Embryonic facial prominence (tissue), 1 donor: ENCODE measurements at regions not wholly inside any gene's neighbourhood (a gene's known extent, or its start where the extent isn't known, plus 50 kb on each side); places are given as distances from the start of the nearest gene placed in this dataset.

Experiments used
- DNase-seq: peaks from one replicate; pipeline ENCODE4 v3.0.0-alpha.2; 2016; ENCODE audit errors: extremely low spot score

- no peak for DNase-seq
These were observed 305.3 kb downstream of the PTPRU start for GRCh38 chr1:29541631-29542030.

- no peak for DNase-seq
These were observed 304.6 kb downstream of the PTPRU start for GRCh38 chr1:29540801-29541357.

GRCh38 chr1:29539971-29540370 is 303.6 kb downstream of the PTPRU start:
- DNase-seq = no peak

GRCh38 chr1:29538586-29538985 is 302.3 kb downstream of the PTPRU start:
- DNase-seq = no peak

- DNase-seq = no peak
These were observed 296.4 kb downstream of the PTPRU start for GRCh38 chr1:29532751-29533150.

- DNase-seq = no peak
These were observed 296.0 kb downstream of the PTPRU start for GRCh38 chr1:29532285-29532684.

- DNase-seq = no peak
These were observed 295.3 kb downstream of the PTPRU start for GRCh38 chr1:29531596-29531995.

- no peak for DNase-seq
These were observed 293.5 kb downstream of the PTPRU start for GRCh38 chr1:29529677-29530278.

- DNase-seq = no peak
These were observed 291.1 kb downstream of the PTPRU start for GRCh38 chr1:29527314-29528004.

- no peak for DNase-seq
These were observed 289.6 kb downstream of the PTPRU start for GRCh38 chr1:29525941-29526340.

- no peak for DNase-seq
These were observed 288.2 kb downstream of the PTPRU start for GRCh38 chr1:29524285-29525065.

GRCh38 chr1:29523576-29523975 is 287.3 kb downstream of the PTPRU start:
- no peak for DNase-seq

GRCh38 chr1:29523136-29523535 is 286.8 kb downstream of the PTPRU start:
- DNase-seq = no peak

- DNase-seq = no peak
These were observed 285.7 kb downstream of the PTPRU start for GRCh38 chr1:29521811-29522580.

GRCh38 chr1:29521438-29521715 is 285.1 kb downstream of the PTPRU start:
- DNase-seq = no peak

- no peak for DNase-seq
These were observed 284.5 kb downstream of the PTPRU start for GRCh38 chr1:29520571-29521437.

- no peak for DNase-seq
These were observed 283.4 kb downstream of the PTPRU start for GRCh38 chr1:29519788-29520110.

GRCh38 chr1:29519108-29519787 is 282.9 kb downstream of the PTPRU start:
- DNase-seq = no peak

GRCh38 chr1:29518183-29518835 is 282.0 kb downstream of the PTPRU start:
- DNase-seq = no peak
